GM23338 (cell line): ENCODE measurements at regions not wholly inside any gene's neighbourhood (a gene's known extent, or its start where the extent isn't known, plus 50 kb on each side); places are given as distances from the start of the nearest gene placed in this dataset. TPM values are rescaled to one million over a fixed set of nuclear protein-coding genes. Genes with fewer than 3 reads are reported as not detected.

Source experiments
- STAT1 ChIP-seq: IDR thresholded peaks from one replicate; pipeline ENCODE4 v1.6.1; 2016; ENCODE audit warnings: antibody characterized with exemption; ENCODE audit not compliant: unreplicated experiment
- small RNA-seq: library from RNA; depleted of rRNA; stranded (forward); fragments of <200 nt; gene quantifications from one replicate; pipeline ENCODE3, GENCODE V24; 2014; ENCODE audit warnings: low replicate concordance
- TF ChIP-seq, protein P1 (sequence below), 2 experiments: fragments of 200-600 bp in 1 of 2; sonication (generic) in 1 of 2; conservative IDR thresholded peaks; 2 replicates each; pipeline versions ENCODE4 v1.5.1 to v1.6.1; 2016 to 2017; ENCODE audit warnings: antibody characterized with exemption in 2 of 2, low read depth in 2 of 2, mild to moderate bottlenecking in 2 of 2, moderate library complexity in 1 of 2

DNA sequence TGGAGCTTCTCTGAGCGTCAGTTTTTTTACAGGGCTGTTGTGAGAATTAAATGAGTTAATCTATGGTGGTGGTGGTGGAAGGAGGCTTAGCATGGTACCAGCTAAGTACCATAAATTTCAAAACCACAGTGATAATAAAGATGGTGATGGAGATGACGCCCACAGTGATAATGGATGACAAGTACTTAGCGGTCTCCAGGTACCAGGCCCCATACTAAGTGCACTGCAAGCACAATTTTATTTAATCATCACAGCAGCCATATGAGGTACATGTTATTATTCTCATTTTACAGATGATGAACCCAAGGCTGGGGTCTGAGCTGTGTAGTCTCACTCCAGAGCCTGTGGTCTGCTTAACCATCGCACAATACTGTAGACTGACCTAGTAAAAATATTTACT lies 75.1 kb downstream of the PAX1 start (continued):
- TF ChIP-seq, protein P1, sequence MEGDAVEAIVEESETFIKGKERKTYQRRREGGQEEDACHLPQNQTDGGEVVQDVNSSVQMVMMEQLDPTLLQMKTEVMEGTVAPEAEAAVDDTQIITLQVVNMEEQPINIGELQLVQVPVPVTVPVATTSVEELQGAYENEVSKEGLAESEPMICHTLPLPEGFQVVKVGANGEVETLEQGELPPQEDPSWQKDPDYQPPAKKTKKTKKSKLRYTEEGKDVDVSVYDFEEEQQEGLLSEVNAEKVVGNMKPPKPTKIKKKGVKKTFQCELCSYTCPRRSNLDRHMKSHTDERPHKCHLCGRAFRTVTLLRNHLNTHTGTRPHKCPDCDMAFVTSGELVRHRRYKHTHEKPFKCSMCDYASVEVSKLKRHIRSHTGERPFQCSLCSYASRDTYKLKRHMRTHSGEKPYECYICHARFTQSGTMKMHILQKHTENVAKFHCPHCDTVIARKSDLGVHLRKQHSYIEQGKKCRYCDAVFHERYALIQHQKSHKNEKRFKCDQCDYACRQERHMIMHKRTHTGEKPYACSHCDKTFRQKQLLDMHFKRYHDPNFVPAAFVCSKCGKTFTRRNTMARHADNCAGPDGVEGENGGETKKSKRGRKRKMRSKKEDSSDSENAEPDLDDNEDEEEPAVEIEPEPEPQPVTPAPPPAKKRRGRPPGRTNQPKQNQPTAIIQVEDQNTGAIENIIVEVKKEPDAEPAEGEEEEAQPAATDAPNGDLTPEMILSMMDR (conservative IDR thresholded peaks at IDR 0.05; ENCODE audit: low read depth in 2 of 2): no peak
- TF ChIP-seq STAT1: no peak

Small RNAs in the stretch of these regions (small RNA-seq; reads per million reads assigned to genes)
- not detected for gene AL121912.1
